CMK (cell line): ENCODE measurements at regions not wholly inside any gene's neighbourhood (a gene's known extent, or its start where the extent isn't known, plus 50 kb on each side); places are given as distances from the start of the nearest gene placed in this dataset.
"Not testable (repeated sequence)": the region's sequence is repeated elsewhere in the genome, so short reads cannot be mapped to it uniquely, and the experiment has no call there.

ENCODE experiments used
- DNase-seq: peaks from one replicate; pipeline ENCODE4 v3.0.0-alpha.2; 2010; ENCODE audit warnings: low read depth

GRCh38 chr7:149564340-149565095, 66.9 kb upstream of the ZNF746 start:
- DNase-seq, result no peak

GRCh38 chr7:149562602-149563001, 65.0 kb upstream of the ZNF746 start:
- DNase-seq, result no peak

GRCh38 chr7:149561072-149561471, 63.5 kb upstream of the ZNF746 start:
- no peak for DNase-seq

- no peak for DNase-seq
Observed at GRCh38 chr7:149559711-149560110, 62.1 kb upstream of the ZNF746 start.

- DNase-seq, result no peak
Observed at GRCh38 chr7:149558149-149558861, 60.7 kb upstream of the ZNF746 start.

GRCh38 chr7:149556525-149556924, 58.9 kb upstream of the ZNF746 start:
- DNase-seq, result not testable (repeated sequence)

- not testable (repeated sequence) for DNase-seq
Observed at GRCh38 chr7:149554821-149555220, 57.2 kb upstream of the ZNF746 start.

- DNase-seq, result not testable (repeated sequence)
Observed at GRCh38 chr7:149553991-149554390, 56.4 kb upstream of the ZNF746 start.

GRCh38 chr7:149552799-149553198, 55.2 kb upstream of the ZNF746 start:
- DNase-seq, result no peak
